ENCODE measurements at regions not wholly inside any gene's neighbourhood (a gene's known extent, or its start where the extent isn't known, plus 50 kb on each side); places are given as distances from the start of the nearest gene placed in this dataset.

DNA sequence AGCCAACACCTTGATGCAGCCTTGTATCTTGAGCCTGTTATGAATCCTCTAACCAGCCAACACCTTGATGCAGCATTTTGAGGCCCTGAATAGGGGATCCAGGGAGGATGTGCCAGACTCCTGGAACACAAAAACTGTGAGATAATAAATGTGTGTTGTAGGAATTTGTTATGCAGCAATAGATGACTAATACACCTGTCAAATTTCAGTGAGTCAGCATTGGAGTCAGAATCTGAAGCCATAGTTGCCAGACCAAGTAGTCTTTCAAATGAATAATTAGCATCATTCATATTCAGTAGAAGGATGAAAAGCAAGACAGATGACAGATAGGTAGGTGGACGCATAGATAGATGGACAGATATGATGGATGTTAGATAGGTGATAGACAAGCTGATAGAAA lies 942.5 kb upstream of the SLC39A10 start:
- Mint-ChIP-seq H3K4me1 (ENCODE audit: low read depth, unreplicated experiment) (no peaks in the 10 kb centered on the region), H3K27me3 (ENCODE audit: low read depth, unreplicated experiment) (no peaks in the 10 kb centered on the region), H3K36me3 (ENCODE audit: low read depth, unreplicated experiment) (no peaks in the 10 kb centered on the region), H3K9me3 (ENCODE audit: unreplicated experiment) (no peaks in the 10 kb centered on the region), H3K27ac (ENCODE audit: unreplicated experiment) (no peak overlapping the region), H3K4me3 (ENCODE audit: unreplicated experiment) (no peak overlapping the region)
- TF ChIP-seq, protein P1, sequence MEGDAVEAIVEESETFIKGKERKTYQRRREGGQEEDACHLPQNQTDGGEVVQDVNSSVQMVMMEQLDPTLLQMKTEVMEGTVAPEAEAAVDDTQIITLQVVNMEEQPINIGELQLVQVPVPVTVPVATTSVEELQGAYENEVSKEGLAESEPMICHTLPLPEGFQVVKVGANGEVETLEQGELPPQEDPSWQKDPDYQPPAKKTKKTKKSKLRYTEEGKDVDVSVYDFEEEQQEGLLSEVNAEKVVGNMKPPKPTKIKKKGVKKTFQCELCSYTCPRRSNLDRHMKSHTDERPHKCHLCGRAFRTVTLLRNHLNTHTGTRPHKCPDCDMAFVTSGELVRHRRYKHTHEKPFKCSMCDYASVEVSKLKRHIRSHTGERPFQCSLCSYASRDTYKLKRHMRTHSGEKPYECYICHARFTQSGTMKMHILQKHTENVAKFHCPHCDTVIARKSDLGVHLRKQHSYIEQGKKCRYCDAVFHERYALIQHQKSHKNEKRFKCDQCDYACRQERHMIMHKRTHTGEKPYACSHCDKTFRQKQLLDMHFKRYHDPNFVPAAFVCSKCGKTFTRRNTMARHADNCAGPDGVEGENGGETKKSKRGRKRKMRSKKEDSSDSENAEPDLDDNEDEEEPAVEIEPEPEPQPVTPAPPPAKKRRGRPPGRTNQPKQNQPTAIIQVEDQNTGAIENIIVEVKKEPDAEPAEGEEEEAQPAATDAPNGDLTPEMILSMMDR (IDR thresholded peaks at IDR 0.05; ENCODE audit: insufficient read depth, low read depth, low read length), result no peak
- no peak for TF ChIP-seq EZH2 (IDR thresholded peaks at IDR 0.05; ENCODE audit: insufficient read depth, low read length)
- H3K4me1 ChIP-seq (ENCODE audit: insufficient read depth, low read length), result no peaks in the 10 kb centered on the region
- H3K9ac ChIP-seq (ENCODE audit: low read length), result no peak overlapping the region
- no peaks in the 10 kb centered on the region for H3K27me3 ChIP-seq (ENCODE audit: insufficient read depth, low read length)
- FAIRE-seq, result no peak
- no peak overlapping the region for H3K4me2 ChIP-seq (ENCODE audit: low read length)
- no peaks in the 10 kb centered on the region for H3K79me2 ChIP-seq (ENCODE audit: insufficient read depth, low read length)
- H4K20me1 ChIP-seq (ENCODE audit: insufficient read depth, low read length), result no peaks in the 10 kb centered on the region
- no peaks in the 10 kb centered on the region for H3K36me3 ChIP-seq (ENCODE audit: insufficient read depth, low read length)
- no peak overlapping the region for H3K27ac ChIP-seq (ENCODE audit: low read depth, low read length)
- no peak overlapping the region for H2AFZ ChIP-seq (ENCODE audit: low read depth, low read length)
- no peaks in the 10 kb centered on the region for H3K9me3 ChIP-seq (ENCODE audit: insufficient read depth, low read depth, low read length)
- H3K4me3 ChIP-seq (ENCODE audit: insufficient read depth, low read depth, low read length), result no peak overlapping the region
- no peak for DNase-seq (ENCODE audit: low read depth)

DNA sequence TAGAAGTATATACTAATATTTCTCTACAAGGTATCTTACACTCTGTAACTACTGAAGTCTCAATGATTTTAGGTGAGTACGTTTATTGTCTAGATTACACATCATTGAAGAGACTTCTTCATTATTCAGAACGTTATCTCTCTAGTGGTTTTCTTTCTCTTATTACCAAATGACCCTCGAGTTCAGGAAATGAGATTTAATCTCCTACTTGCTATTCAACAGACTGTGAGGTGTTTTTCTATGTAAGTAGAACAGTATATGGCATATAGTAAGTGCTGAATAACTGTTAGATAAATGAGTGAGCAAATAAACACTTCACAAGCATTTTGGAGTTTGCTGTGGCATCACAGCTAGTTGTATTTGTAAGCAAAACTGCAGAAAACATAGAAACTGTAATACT lies 947.2 kb upstream of the SLC39A10 start:
- Histone ChIP-seq H4K20me1 (ENCODE audit: insufficient read depth, low read length) (no peaks in the 10 kb centered on the region), H3K27me3 (ENCODE audit: insufficient read depth, low read length) (no peaks in the 10 kb centered on the region), H3K27ac (ENCODE audit: low read depth, low read length) (no peak overlapping the region), H2AFZ (ENCODE audit: low read depth, low read length) (no peak overlapping the region), H3K4me3 (ENCODE audit: insufficient read depth, low read depth, low read length) (no peak overlapping the region), H3K9me3 (ENCODE audit: insufficient read depth, low read depth, low read length) (no peaks in the 10 kb centered on the region), H3K36me3 (ENCODE audit: insufficient read depth, low read length) (no peaks in the 10 kb centered on the region), H3K4me1 (ENCODE audit: insufficient read depth, low read length) (no peaks in the 10 kb centered on the region), H3K9ac (ENCODE audit: low read length) (no peak overlapping the region), H3K79me2 (ENCODE audit: insufficient read depth, low read length) (no peaks in the 10 kb centered on the region), H3K4me2 (ENCODE audit: low read length) (no peak overlapping the region)
- no peak overlapping the region for H3K27ac Mint-ChIP-seq (ENCODE audit: unreplicated experiment)
- FAIRE-seq (no peak), DNase-seq (ENCODE audit: low read depth) (no peak)
- H3K4me1 Mint-ChIP-seq (ENCODE audit: low read depth, unreplicated experiment), result no peaks in the 10 kb centered on the region
- no peaks in the 10 kb centered on the region for H3K27me3 Mint-ChIP-seq (ENCODE audit: low read depth, unreplicated experiment)
- H3K9me3 Mint-ChIP-seq (ENCODE audit: unreplicated experiment), result no peaks in the 10 kb centered on the region
- TF ChIP-seq, protein P1 (IDR thresholded peaks at IDR 0.05; ENCODE audit: insufficient read depth, low read depth, low read length), result no peak
- no peak overlapping the region for H3K4me3 Mint-ChIP-seq (ENCODE audit: unreplicated experiment)
- no peaks in the 10 kb centered on the region for H3K36me3 Mint-ChIP-seq (ENCODE audit: low read depth, unreplicated experiment)

DNA sequence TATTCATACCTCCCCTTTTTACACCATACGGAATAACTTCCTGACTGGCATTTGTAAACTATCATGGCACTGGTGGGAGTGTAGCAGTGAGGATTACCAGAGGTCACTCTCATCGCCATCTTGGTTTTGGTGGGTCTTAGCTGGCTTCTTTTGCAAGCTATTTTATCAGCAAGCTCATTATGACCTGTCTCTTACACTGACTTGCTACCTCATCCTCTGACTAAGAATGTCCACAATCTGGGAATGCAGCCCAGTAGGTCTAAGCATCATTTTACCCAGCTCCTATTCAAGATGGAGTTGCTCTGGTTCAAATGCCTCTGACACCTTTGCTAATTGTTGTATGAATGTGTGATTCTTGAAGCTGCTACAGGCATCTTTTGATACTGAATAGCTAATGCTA lies 950.8 kb upstream of the SLC39A10 start:
- no peak overlapping the region for H3K4me3 Mint-ChIP-seq (ENCODE audit: unreplicated experiment)
- no peaks in the 10 kb centered on the region for H3K9me3 Mint-ChIP-seq (ENCODE audit: unreplicated experiment)
- TF ChIP-seq, protein P1 (IDR thresholded peaks at IDR 0.05; ENCODE audit: insufficient read depth, low read depth, low read length), result no peak
- no peak for TF ChIP-seq EZH2 (IDR thresholded peaks at IDR 0.05; ENCODE audit: insufficient read depth, low read length)
- Histone ChIP-seq H3K27ac (ENCODE audit: low read depth, low read length) (no peak overlapping the region), H3K4me2 (ENCODE audit: low read length) (no peak overlapping the region), H2AFZ (ENCODE audit: low read depth, low read length) (no peak overlapping the region), H3K79me2 (ENCODE audit: insufficient read depth, low read length) (no peaks in the 10 kb centered on the region), H3K4me3 (ENCODE audit: insufficient read depth, low read depth, low read length) (no peak overlapping the region), H4K20me1 (ENCODE audit: insufficient read depth, low read length) (no peaks in the 10 kb centered on the region), H3K4me1 (ENCODE audit: insufficient read depth, low read length) (no peaks in the 10 kb centered on the region), H3K27me3 (ENCODE audit: insufficient read depth, low read length) (no peaks in the 10 kb centered on the region), H3K9me3 (ENCODE audit: insufficient read depth, low read depth, low read length) (no peaks in the 10 kb centered on the region), H3K9ac (ENCODE audit: low read length) (no peak overlapping the region), H3K36me3 (ENCODE audit: insufficient read depth, low read length) (no peaks in the 10 kb centered on the region)
- DNase-seq (ENCODE audit: low read depth), result no peak
- H3K27me3 Mint-ChIP-seq (ENCODE audit: low read depth, unreplicated experiment), result no peaks in the 10 kb centered on the region
- H3K27ac Mint-ChIP-seq (ENCODE audit: unreplicated experiment), result no peak overlapping the region
- FAIRE-seq, result no peak
- no peaks in the 10 kb centered on the region for H3K4me1 Mint-ChIP-seq (ENCODE audit: low read depth, unreplicated experiment)
- no peaks in the 10 kb centered on the region for H3K36me3 Mint-ChIP-seq (ENCODE audit: low read depth, unreplicated experiment)
